IPS-18a (cell line): ENCODE measurements at regions not wholly inside any gene's neighbourhood (a gene's known extent, or its start where the extent isn't known, plus 50 kb on each side); places are given as distances from the start of the nearest gene placed in this dataset.
"Not testable (repeated sequence)": the region's sequence is repeated elsewhere in the genome, so short reads cannot be mapped to it uniquely, and the experiment has no call there.

ENCODE experiments used
- H3K27ac ChIP-seq: one replicate; pipeline ENCODE4 v1.5.1; 2013; ENCODE audit warnings: low read length
- H3K27me3 ChIP-seq: one replicate; pipeline ENCODE4 v1.6.1; 2013; ENCODE audit warnings: mild to moderate bottlenecking, low read length; ENCODE audit not compliant: control insufficient read depth, insufficient read depth
- H3K36me3 ChIP-seq: one replicate; pipeline ENCODE4 v1.6.1; 2013; ENCODE audit warnings: low read depth, low read length; ENCODE audit not compliant: control insufficient read depth
- H3K4me1 ChIP-seq: one replicate; pipeline ENCODE4 v1.6.1; 2013; ENCODE audit warnings: low read depth, low read length; ENCODE audit not compliant: control insufficient read depth
- H3K4me3 ChIP-seq: one replicate; pipeline ENCODE4 v1.5.1; 2013; ENCODE audit warnings: low read length
- H3K9ac ChIP-seq: one replicate; pipeline ENCODE4 v1.6.1; 2013; ENCODE audit warnings: mild to moderate bottlenecking, low read length, moderate library complexity
- H3K9me3 ChIP-seq: one replicate; pipeline ENCODE4 v1.6.1; 2013; ENCODE audit warnings: low read depth, low read length; ENCODE audit not compliant: control insufficient read depth

DNA sequence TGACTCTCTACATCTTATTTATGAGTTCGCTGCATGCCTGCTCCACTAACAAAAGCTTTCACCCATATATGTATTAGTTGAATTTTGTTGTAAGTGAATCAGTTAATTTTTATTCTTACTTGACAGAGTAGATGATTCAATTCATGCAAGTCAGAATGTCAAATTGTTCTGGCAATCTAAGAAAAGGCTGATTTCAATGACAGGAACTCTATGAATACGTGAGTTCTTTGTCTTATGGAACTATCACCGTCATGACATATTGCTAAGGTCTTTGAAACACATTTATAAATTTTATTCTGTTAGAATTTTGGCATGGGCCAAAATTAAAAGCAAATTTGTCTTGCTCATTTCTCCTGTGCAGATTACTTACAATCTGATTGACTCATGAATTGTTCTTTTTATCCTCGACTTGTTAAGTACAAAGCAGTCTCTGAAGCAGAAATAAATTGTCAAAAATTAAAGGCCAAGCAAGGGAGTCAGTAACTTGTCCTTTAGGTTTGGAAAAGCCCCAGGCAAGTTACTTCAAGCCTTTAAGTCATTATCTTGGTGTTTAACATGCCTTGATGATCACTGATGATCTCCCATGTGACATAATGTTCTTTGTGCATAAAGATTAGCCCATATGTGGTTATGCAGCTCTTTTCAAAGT, 89.0 kb upstream of the GC start:
- H3K4me1 ChIP-seq, result no peaks in the 10 kb centered on the region
- H3K27ac ChIP-seq, result no peak overlapping the region
- no peak overlapping the region for H3K4me3 ChIP-seq
- H3K36me3 ChIP-seq, result no peaks in the 10 kb centered on the region
- no peaks in the 10 kb centered on the region for H3K9me3 ChIP-seq
- no peak overlapping the region for H3K9ac ChIP-seq
- no peaks in the 10 kb centered on the region for H3K27me3 ChIP-seq

DNA sequence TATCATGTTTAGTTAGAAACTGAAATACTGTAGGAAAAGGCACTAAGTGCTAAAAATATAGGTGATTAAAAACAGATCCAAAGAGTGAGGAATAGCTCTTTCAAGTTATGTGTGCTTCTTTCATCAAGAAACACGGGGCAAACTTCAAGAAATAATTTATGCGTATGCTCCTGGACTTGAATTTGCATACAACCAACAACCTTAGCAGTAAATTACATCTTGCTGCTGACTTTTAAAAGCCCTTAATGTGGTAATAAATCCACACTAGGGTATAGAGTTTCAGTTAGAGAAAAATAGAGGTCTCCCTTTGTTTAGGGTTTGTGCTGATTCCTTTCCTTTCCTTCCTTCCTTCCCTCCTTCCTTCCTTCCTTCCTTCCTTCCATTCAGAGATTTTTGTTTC, 94.5 kb upstream of the GC start:
- H3K9me3 ChIP-seq, result no peaks in the 10 kb centered on the region
- no peak overlapping the region for H3K27ac ChIP-seq
- H3K36me3 ChIP-seq, result no peaks in the 10 kb centered on the region
- H3K4me3 ChIP-seq, result no peak overlapping the region
- H3K4me1 ChIP-seq, result peaks cover 18% of the 10 kb centered on the region
- H3K9ac ChIP-seq, result no peak overlapping the region
- no peaks in the 10 kb centered on the region for H3K27me3 ChIP-seq

DNA sequence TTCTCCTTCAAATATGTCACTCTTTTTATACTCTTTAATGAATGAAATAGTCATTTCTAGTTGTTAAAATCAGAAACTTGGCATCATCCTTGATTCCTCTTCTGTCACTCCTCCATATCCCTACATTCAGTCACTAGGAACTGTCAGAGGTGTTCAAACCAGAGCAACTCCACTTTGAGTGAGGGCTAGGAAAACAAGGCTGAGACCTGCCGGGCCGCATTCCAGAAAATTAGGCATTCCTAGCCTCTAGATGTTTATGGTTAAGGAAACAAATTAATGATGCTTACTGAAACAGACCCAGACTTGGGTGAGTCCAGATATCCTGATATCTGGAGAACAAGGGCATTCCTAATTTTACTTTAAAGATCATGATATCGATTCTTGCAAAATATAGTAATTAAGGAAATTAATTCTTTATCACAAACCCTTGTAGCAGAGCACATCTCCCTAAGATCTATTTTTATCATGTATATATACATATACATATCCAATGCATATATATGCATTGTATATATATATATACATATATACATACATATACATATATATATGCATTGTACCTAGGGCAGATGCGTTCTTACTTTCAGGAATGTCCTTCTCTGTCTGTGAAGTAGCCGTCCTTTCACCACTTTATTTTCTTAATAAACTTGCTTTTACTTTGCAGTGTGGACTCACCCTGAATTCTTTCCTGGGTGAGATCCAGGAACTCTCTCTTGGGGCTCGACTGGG, 98.4 kb upstream of the GC start:
- no peak overlapping the region for H3K4me3 ChIP-seq
- H3K9ac ChIP-seq, result no peak overlapping the region

DNA sequence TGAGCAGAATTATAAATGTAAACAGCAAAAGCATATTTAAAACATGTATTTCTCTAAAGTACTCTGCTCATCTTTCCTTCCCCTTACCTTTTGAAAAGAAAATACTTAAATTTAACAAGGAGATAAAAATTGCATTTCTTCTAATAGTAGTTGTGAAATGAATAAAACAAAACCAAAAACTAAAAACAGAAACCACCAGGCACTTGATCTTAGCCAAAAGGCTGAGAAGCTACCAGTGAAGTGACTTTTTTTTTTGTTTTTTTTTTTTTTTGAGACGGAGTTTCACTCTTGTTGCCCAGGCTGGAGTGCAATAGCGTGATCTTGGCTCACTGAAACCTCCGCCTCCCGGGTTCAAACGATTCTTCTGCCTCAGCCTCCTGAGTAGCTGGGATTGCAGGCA, 116.5 kb upstream of the GC start:
- not testable (repeated sequence) for H3K27me3 ChIP-seq, H3K36me3 ChIP-seq, H3K4me1 ChIP-seq, H3K4me3 ChIP-seq, H3K9me3 ChIP-seq, H3K9ac ChIP-seq, H3K27ac ChIP-seq

More for the DNA sequence above, 98.4 kb upstream of the GC start:
- Histone ChIP-seq H3K27me3 (no peaks in the 10 kb centered on the region), H3K27ac (no peak overlapping the region), H3K4me1 (peaks cover 18% of the 10 kb centered on the region), H3K36me3 (no peaks in the 10 kb centered on the region), H3K9me3 (no peaks in the 10 kb centered on the region)

DNA sequence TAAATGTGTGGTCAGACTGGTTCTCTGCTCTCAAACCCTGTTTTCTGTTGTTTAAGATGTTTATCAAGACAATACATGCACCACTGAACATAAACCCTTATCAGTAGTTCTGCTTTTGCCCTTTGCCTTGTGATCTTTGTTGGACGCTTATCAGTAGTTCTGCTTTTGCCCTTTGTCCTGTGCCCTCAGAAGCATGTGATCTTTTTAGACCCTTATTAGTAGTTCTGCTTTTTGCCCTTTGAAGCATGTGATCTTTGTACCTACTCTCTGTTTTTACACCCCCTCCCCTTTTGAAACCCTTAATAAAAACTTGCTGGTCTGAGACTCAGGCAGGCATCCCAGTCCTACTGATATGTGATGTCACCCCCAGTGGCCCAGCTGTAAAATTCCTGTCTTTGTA, 121.7 kb upstream of the GC start:
- H3K27me3 ChIP-seq, H3K27ac ChIP-seq, H3K4me1 ChIP-seq, H3K9ac ChIP-seq, H3K36me3 ChIP-seq, H3K9me3 ChIP-seq, H3K4me3 ChIP-seq: not testable (repeated sequence)

DNA sequence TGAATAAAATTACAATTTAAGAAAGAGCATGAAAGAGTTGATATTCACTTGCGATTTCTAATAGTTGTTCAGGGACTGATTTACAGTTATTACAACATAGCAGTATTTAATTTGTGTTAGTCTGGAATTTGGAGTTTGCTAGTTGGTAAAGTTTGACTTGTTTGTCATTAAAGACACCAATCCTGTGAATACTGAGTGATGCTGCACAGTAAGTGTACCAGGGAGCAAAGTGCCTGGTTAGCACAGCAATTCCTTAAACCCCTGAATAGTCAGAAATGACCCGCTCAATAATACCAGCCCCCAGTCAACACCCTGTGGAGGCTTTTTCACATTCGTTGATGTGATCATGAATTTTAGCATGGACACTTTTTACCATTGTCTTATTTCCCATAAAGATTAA, 122.2 kb upstream of the GC start:
- Histone ChIP-seq H3K27me3 (no peaks in the 10 kb centered on the region), H3K4me3 (no peak overlapping the region), H3K4me1 (no peaks in the 10 kb centered on the region), H3K27ac (no peak overlapping the region), H3K9me3 (no peaks in the 10 kb centered on the region), H3K9ac (no peak overlapping the region), H3K36me3 (no peaks in the 10 kb centered on the region)

DNA sequence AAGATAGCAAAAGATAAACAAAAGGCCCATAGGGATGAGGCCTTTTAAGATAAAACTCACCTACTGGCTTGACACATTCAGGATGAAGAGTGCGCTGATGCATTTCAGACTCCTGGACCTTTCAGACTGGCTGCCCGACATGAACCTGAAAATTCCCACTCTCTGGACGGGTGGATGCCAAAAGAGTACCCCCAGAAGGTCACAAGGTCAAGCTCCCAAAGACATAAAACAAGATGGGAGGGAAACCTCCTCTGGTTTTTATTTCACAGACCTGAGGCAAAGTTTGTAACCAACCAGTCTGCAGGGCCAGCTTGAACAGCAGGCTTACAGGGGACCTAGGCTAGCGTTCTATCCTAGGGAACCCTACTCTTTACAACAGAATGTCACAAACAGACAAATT, 123.2 kb upstream of the GC start:
- H3K4me1 ChIP-seq, result no peaks in the 10 kb centered on the region
- no peak overlapping the region for H3K27ac ChIP-seq
- H3K9ac ChIP-seq, result no peak overlapping the region
- H3K4me3 ChIP-seq, result no peak overlapping the region
- no peaks in the 10 kb centered on the region for H3K36me3 ChIP-seq
- H3K9me3 ChIP-seq, result no peaks in the 10 kb centered on the region
- H3K27me3 ChIP-seq, result no peaks in the 10 kb centered on the region

DNA sequence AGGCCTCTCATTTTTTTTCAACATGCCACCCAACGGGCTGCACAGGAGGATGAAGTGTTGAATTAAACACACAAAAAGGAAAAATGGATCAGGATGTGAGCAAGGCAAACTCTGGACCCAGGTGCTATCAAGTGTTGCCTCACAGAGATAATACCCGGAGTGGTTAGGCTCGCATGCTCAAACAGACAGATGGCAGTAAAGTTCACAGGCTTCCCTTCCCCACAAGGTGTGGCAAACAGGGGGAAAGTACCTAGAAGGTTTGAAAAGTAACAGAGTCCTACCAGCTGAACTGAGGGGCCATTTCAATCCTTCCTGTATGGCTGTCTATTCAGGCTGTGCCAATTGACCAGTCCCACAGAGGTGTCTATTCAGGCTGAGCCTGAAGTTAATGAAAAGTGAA, 123.9 kb upstream of the GC start:
- no peaks in the 10 kb centered on the region for H3K9me3 ChIP-seq
- no peaks in the 10 kb centered on the region for H3K4me1 ChIP-seq
- no peaks in the 10 kb centered on the region for H3K36me3 ChIP-seq
- H3K27me3 ChIP-seq, result no peaks in the 10 kb centered on the region
- no peak overlapping the region for H3K9ac ChIP-seq
- no peak overlapping the region for H3K4me3 ChIP-seq
- no peak overlapping the region for H3K27ac ChIP-seq

DNA sequence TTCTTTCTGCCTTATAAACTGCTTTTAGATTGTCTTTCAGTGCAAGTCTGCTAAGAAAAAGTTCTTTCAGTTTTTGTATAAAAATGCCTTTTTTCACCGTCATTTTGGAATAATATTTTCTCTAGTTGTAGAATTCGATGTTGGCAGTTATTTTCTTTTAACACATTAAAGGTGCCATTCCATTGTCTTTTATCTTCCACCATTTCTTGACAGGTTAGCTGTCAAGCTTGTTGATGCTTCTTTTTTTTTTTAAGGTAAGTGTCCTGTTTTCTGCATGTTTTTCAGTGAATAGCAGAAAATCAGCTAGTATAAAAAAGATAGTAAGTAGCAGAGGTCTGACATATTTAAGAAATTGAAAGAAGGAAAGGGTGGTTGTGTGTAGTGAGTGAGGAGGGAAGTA, 118.5 kb upstream of the NPFFR2 start:
- Histone ChIP-seq H3K9me3 (no peaks in the 10 kb centered on the region), H3K4me1 (no peaks in the 10 kb centered on the region), H3K9ac (no peak overlapping the region), H3K36me3 (no peaks in the 10 kb centered on the region), H3K4me3 (no peak overlapping the region), H3K27me3 (no peaks in the 10 kb centered on the region), H3K27ac (no peak overlapping the region)

DNA sequence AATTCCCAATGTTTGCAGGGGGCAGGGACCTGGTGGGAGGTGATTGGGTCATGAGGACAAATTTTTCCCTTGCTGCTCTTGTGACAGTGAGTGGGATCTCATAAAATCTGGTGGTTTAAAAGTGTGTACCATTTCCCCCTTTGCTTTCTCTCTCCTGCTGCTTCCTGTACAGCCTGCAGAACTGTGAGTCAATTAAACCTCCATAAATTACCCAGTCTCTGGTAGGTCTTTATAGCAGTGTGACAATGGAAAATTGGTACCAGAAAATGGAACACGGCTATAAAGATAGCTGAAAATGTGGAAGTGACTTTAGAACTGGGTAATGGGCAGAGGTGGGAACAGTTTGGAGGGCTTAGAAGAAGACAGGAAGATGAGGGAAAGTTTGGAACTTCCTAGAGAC, 108.7 kb upstream of the NPFFR2 start:
- H3K36me3 ChIP-seq, result no peaks in the 10 kb centered on the region
- no peak overlapping the region for H3K4me3 ChIP-seq
- no peak overlapping the region for H3K27ac ChIP-seq
- H3K4me1 ChIP-seq, result no peaks in the 10 kb centered on the region
- no peaks in the 10 kb centered on the region for H3K9me3 ChIP-seq
- no peak overlapping the region for H3K9ac ChIP-seq
- no peaks in the 10 kb centered on the region for H3K27me3 ChIP-seq

DNA sequence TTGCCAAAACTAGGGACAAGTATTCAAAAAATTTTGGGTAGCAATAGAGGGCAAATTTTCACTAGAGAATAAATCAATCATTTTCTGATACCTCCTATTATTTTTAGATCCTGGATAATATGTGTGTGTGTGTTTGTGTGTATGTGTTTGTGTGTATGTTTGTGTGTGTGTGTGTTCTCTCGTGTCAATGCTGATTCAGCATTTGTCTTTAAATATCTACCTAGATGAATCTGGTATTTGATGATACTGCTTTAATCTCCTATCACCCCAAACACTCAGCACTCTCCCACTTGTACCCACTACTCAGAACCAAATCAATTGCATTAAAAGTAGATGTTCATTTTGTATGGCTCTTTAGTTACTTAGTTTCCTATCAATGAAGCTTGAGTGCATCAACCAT, 101.3 kb upstream of the NPFFR2 start:
- Histone ChIP-seq H3K27ac (no peak overlapping the region), H3K9ac (no peak overlapping the region), H3K27me3 (no peaks in the 10 kb centered on the region), H3K36me3 (no peaks in the 10 kb centered on the region), H3K4me1 (no peaks in the 10 kb centered on the region), H3K9me3 (no peaks in the 10 kb centered on the region), H3K4me3 (no peak overlapping the region)

DNA sequence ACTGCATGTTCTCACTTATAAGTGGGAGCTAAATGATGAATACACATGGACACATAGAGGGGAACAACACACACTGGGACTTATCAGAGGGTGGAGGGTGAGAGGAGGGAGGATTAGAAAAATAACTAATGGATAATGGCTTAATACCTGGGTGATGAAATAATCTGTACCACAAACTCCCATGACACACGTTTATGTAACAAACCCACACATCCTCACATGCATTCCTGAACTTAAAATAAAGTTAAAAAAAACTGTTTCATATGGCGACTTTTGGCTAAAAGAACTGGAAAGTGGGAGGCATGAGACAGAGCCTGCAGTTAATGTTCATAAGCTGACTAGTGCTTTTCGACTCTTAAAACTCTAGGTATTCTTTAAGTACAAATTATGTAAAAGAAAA, 98.9 kb upstream of the NPFFR2 start:
- Histone ChIP-seq H3K9ac (no peak overlapping the region), H3K4me3 (no peak overlapping the region), H3K9me3 (no peaks in the 10 kb centered on the region), H3K27me3 (no peaks in the 10 kb centered on the region), H3K36me3 (no peaks in the 10 kb centered on the region), H3K4me1 (no peaks in the 10 kb centered on the region), H3K27ac (no peak overlapping the region)
